ENCODE measurements at regions not wholly inside any gene's neighbourhood (a gene's known extent, or its start where the extent isn't known, plus 50 kb on each side); places are given as distances from the start of the nearest gene placed in this dataset.
A peak's percentile ranks its signal among the peaks of the same experiment; 100 is the strongest.

DNA sequence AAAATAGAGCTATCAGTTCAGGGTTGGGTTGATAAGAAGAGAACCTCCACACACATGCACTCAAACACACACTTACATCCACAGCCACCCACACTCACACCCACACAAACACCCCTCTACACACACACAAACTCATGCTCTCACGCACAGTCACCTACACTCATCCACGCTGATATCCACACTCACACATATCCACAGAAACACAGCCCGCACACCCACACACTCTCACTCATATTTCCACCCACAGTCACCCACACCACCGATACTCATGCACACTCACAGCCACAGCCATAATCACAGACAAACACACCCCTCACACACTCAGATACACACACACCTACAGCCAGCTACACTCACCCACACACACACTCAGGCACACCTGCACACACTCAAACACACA lies 333.0 kb upstream of the TPK1 start:
- 0 out of 2 replicates have a peak overlapping the region, but pooled peaks have one; percentile 16 for H2AFZ ChIP-seq (ENCODE audit: low read depth, low read length)
- H3K4me3 ChIP-seq (ENCODE audit: low read length), result no peak overlapping the region
- H3K27ac ChIP-seq (ENCODE audit: low read length), result no peak overlapping the region
- TF ChIP-seq, protein P1, sequence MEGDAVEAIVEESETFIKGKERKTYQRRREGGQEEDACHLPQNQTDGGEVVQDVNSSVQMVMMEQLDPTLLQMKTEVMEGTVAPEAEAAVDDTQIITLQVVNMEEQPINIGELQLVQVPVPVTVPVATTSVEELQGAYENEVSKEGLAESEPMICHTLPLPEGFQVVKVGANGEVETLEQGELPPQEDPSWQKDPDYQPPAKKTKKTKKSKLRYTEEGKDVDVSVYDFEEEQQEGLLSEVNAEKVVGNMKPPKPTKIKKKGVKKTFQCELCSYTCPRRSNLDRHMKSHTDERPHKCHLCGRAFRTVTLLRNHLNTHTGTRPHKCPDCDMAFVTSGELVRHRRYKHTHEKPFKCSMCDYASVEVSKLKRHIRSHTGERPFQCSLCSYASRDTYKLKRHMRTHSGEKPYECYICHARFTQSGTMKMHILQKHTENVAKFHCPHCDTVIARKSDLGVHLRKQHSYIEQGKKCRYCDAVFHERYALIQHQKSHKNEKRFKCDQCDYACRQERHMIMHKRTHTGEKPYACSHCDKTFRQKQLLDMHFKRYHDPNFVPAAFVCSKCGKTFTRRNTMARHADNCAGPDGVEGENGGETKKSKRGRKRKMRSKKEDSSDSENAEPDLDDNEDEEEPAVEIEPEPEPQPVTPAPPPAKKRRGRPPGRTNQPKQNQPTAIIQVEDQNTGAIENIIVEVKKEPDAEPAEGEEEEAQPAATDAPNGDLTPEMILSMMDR (IDR thresholded peaks at IDR 0.05; ENCODE audit: low read depth, low read length), result no peak
- TF ChIP-seq EZH2phosphoT487 (IDR thresholded peaks at IDR 0.05; ENCODE audit: low read depth), result no peak
- H3K9me3 ChIP-seq (ENCODE audit: insufficient read depth, low read length), result no peaks in the 10 kb centered on the region
- H3K9ac ChIP-seq (ENCODE audit: low read length), result no peak overlapping the region
- no peaks in the 10 kb centered on the region for H3K36me3 ChIP-seq (replicated peaks; ENCODE audit: low read depth, low read length)
- H4K20me1 ChIP-seq (ENCODE audit: insufficient read depth, low read length), result no peaks in the 10 kb centered on the region
- H3K4me2 ChIP-seq (ENCODE audit: low read length), result peak overlapping the region; percentile 41
- no peaks in the 10 kb centered on the region for H3K27me3 ChIP-seq (ENCODE audit: low read depth, low read length)
- no peaks in the 10 kb centered on the region for H3K79me2 ChIP-seq (ENCODE audit: low read length)
- peaks cover 7% of the 10 kb centered on the region for H3K4me1 ChIP-seq (ENCODE audit: low read length)

DNA sequence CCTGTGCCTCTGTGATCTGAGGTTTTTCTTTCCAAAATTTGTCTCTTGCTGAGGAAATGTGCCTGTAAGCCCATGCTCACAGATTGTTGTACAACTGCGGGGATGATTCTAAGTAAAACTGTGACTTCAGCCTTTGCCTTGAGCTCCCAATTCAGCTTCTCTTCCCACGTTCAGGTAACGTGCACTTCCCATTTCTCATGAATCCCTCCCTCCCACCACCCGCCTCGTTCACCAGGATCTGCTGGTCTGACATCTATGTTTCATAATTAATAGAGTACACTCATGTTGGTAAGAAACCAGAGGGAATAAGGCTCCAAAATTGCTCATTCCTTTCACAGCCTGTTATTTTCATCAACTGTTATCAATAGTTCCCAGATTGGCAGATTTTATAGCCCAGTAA lies 332.6 kb upstream of the TPK1 start:
- H3K4me1 ChIP-seq (ENCODE audit: low read length), result peaks cover 7% of the 10 kb centered on the region
- H3K4me2 ChIP-seq (ENCODE audit: low read length), result no peak overlapping the region
- H3K27me3 ChIP-seq (ENCODE audit: low read depth, low read length), result no peaks in the 10 kb centered on the region
- H3K27ac ChIP-seq (ENCODE audit: low read length), result no peak overlapping the region
- TF ChIP-seq EZH2phosphoT487 (IDR thresholded peaks at IDR 0.05; ENCODE audit: low read depth), result no peak
- TF ChIP-seq, protein P1 (IDR thresholded peaks at IDR 0.05; ENCODE audit: low read depth, low read length), result no peak
- H3K36me3 ChIP-seq (replicated peaks; ENCODE audit: low read depth, low read length), result no peaks in the 10 kb centered on the region
- no peaks in the 10 kb centered on the region for H3K79me2 ChIP-seq (ENCODE audit: low read length)
- H3K4me3 ChIP-seq (ENCODE audit: low read length), result no peak overlapping the region
- no peaks in the 10 kb centered on the region for H3K9me3 ChIP-seq (ENCODE audit: insufficient read depth, low read length)
- H2AFZ ChIP-seq (ENCODE audit: low read depth, low read length), result no peak overlapping the region
- H4K20me1 ChIP-seq (ENCODE audit: insufficient read depth, low read length), result no peaks in the 10 kb centered on the region
- no peak overlapping the region for H3K9ac ChIP-seq (ENCODE audit: low read length)

DNA sequence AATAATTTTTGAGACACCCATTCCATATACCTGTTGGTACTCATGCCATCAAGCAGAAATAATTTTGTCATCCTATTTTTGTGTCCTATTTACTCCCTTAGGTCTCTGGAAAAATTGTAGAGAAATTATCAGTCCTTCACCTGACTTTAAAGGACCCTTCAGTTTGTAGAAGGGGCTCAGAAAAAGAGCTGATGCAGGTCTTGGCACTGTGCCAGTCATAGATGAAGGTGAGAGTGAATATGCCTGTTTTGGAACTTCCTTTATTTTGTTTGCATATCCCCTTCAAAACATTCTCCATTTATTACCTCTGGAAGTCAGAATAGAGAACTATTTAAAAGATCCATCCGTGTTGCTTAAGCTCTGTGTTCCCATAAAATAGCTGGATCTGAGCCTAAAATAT lies 321.0 kb upstream of the TPK1 start:
- no peak for TF ChIP-seq EZH2phosphoT487 (IDR thresholded peaks at IDR 0.05; ENCODE audit: low read depth)
- TF ChIP-seq, protein P1 (IDR thresholded peaks at IDR 0.05; ENCODE audit: low read depth, low read length), result no peak
- Histone ChIP-seq H3K4me3 (ENCODE audit: low read length) (no peak overlapping the region), H3K4me1 (ENCODE audit: low read length) (peaks cover 3% of the 10 kb centered on the region; the same call in 1 of the 2 replicates), H3K27me3 (ENCODE audit: low read depth, low read length) (no peaks in the 10 kb centered on the region), H3K9ac (ENCODE audit: low read length) (no peak overlapping the region), H3K4me2 (ENCODE audit: low read length) (no peak overlapping the region), H3K36me3 (replicated peaks; ENCODE audit: low read depth, low read length) (no peaks in the 10 kb centered on the region), H3K79me2 (ENCODE audit: low read length) (no peaks in the 10 kb centered on the region), H4K20me1 (ENCODE audit: insufficient read depth, low read length) (no peaks in the 10 kb centered on the region), H3K9me3 (ENCODE audit: insufficient read depth, low read length) (no peaks in the 10 kb centered on the region), H3K27ac (ENCODE audit: low read length) (no peak overlapping the region), H2AFZ (ENCODE audit: low read depth, low read length) (no peak overlapping the region)

DNA sequence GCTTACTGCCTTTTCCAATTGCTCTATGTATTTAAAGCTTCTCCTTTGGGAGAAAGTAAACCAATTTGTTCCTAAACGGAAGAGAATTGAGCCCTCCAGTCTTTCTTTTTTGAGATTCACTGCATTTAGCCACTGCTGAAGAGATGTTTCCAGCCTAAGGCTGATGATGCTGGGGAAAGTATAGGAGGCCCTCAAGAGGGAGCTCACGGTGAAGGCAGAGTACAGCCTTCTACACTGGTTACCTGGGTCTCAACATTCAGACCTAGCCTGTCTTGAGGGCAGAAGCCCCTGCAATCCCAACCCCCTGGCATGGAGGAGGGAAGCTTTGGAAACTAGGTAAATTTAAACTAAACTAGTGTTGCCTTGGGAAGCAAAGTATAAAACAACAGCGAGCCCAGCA lies 316.7 kb upstream of the TPK1 start:
- Histone ChIP-seq H3K4me2 (ENCODE audit: low read length) (no peak overlapping the region), H4K20me1 (ENCODE audit: insufficient read depth, low read length) (no peaks in the 10 kb centered on the region), H3K79me2 (ENCODE audit: low read length) (no peaks in the 10 kb centered on the region), H3K9me3 (ENCODE audit: insufficient read depth, low read length) (no peaks in the 10 kb centered on the region), H3K36me3 (replicated peaks; ENCODE audit: low read depth, low read length) (no peaks in the 10 kb centered on the region), H3K27ac (ENCODE audit: low read length) (no peak overlapping the region), H3K4me1 (ENCODE audit: low read length) (peaks cover 3% of the 10 kb centered on the region; the same call in 1 of the 2 replicates), H3K4me3 (ENCODE audit: low read length) (no peak overlapping the region), H3K9ac (ENCODE audit: low read length) (no peak overlapping the region), H3K27me3 (ENCODE audit: low read depth, low read length) (no peaks in the 10 kb centered on the region), H2AFZ (ENCODE audit: low read depth, low read length) (no peak overlapping the region)
- TF ChIP-seq, protein P1 (IDR thresholded peaks at IDR 0.05; ENCODE audit: low read depth, low read length), result peak; percentile 22
- no peak for TF ChIP-seq EZH2phosphoT487 (IDR thresholded peaks at IDR 0.05; ENCODE audit: low read depth)
